Aorta (tissue), 5 donors: ENCODE measurements at regions not wholly inside any gene's neighbourhood (a gene's known extent, or its start where the extent isn't known, plus 50 kb on each side); places are given as distances from the start of the nearest gene placed in this dataset.

Source experiments
- ATAC-seq: fragments of 200-7000 bp; cut with Tn5 transposase; one replicate; pipeline ENCODE4 v1.9.1; 2022; ENCODE audit warnings: moderate library complexity; ENCODE audit not compliant: low FRiP score
- DNase-seq, 2 donors: peaks; one replicate each; pipeline ENCODE4 v3.0.0-alpha.2; 2020
- H3K27ac ChIP-seq, 2 donors: one replicate each; pipeline ENCODE4 v1.5.1; 2013; ENCODE audit warnings: low read length in 2 of 2, mild to moderate bottlenecking in 2 of 2, moderate library complexity in 2 of 2, control low read depth in 1 of 2, inconsistent platforms in 1 of 2, low read depth in 1 of 2
- H3K27me3 ChIP-seq, 2 donors: one replicate each; pipeline ENCODE4 v1.6.1; 2013; ENCODE audit warnings: control low read depth in 1 of 2, low read length in 1 of 2, mild to moderate bottlenecking in 1 of 2, moderate library complexity in 1 of 2; ENCODE audit not compliant: insufficient read depth in 2 of 2, control insufficient read depth in 1 of 2
- H3K36me3 ChIP-seq, 2 donors: one replicate each; pipeline ENCODE4 v1.6.1; 2013; ENCODE audit warnings: control low read depth in 1 of 2, low read length in 1 of 2, mild to moderate bottlenecking in 1 of 2; ENCODE audit not compliant: insufficient read depth in 2 of 2, control insufficient read depth in 1 of 2
- H3K4me1 ChIP-seq, 2 donors: one replicate each; pipeline ENCODE4 v1.6.1; 2013; ENCODE audit warnings: low read length in 2 of 2, control low read depth in 1 of 2, mild to moderate bottlenecking in 1 of 2, moderate library complexity in 1 of 2; ENCODE audit not compliant: insufficient read depth in 2 of 2, control insufficient read depth in 1 of 2
- H3K4me3 ChIP-seq, 2 donors: one replicate each; pipeline ENCODE4 v1.5.1; 2013; ENCODE audit warnings: low read length in 2 of 2, control low read depth in 1 of 2, mild to moderate bottlenecking in 1 of 2
- H3K9me3 ChIP-seq: one replicate; pipeline ENCODE4 v1.6.1; 2013; ENCODE audit warnings: mild to moderate bottlenecking, low read length; ENCODE audit not compliant: control insufficient read depth
- WGBS, 2 donors: extraction: QIAGEN DNeasy Blood & Tissue Kit; methylation state at CpG; one replicate each; pipeline ENCODE4 v1.1.7; 2013; 5-methylcytosine and 5-hydroxymethylcytosine counted together
- intact Hi-C, 2 donors: fragments of 100-400 bp; cut with DNase I; formaldehyde crosslinking; loops; one replicate each; pipeline versions ENCODE4 v1.14.2 to v1.15.0; 2022
- donor health status: healthy with polysubstance abuse.
- donor health status: Bipolar disorder and iron deficiency.
- donor health status: DM: no; HTN: no; CAD: no.
- donor health status: DM: no; HTN: no; CAD: no.
- donor health status: DM: yes; HTN: yes; CAD: no.

DNA sequence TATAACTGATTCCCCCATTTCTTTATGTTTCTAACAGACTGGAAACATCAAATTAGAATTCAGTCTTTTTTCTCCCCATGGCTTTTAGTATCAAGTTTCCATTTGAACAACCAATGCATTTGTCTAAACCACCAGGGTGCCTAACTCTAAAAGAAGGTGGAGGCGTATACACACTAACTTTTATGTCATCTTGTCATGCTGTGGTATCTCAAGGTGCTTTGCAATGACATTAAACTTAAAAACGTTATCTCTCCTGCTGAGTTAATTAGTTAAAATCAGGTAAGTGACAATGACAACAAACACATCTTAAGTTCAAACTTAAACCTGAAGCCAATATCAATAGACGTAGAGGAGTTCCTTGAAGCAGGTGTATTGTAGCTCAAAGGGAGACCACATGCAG, 1001.7 kb downstream of the PCDH17 start:
- ATAC-seq (no peak), DNase-seq (no peak)
- intact Hi-C loops = no loop called here
- no peaks in the 10 kb centered on the region for H3K27me3 ChIP-seq
- WGBS, 2 donors = 78 to 80% methylated on average over 3 of the region's 3 CpGs
- no peak overlapping the region for H3K4me3 ChIP-seq
- no peaks in the 10 kb centered on the region for H3K4me1 ChIP-seq
- H3K36me3 ChIP-seq = no peaks in the 10 kb centered on the region
- H3K9me3 ChIP-seq = no peaks in the 10 kb centered on the region
- no peak overlapping the region for H3K27ac ChIP-seq

DNA sequence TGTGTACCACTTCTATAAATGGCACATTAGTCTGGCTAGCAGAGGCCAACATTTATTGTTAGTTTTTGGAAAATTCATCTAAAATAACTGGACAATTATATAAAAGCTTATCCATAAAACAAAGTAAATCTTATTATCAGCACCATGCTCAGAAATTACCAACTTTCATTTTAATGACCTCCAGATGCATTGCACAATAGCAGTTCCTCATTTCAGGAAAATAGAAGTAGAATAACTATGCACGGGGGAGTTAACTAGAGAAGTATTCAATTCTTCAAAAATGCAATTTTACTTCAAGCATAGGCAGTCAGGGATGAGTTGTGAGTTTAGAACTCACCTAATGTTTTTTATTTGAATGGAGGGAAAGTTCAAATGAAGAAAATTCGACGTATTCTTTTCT, 1023.5 kb downstream of the PCDH17 start:
- DNase-seq = no peak
- WGBS, 2 donors = 76 to 79% methylated on average over 3 of the region's 3 CpGs
- intact Hi-C loops = no loop called here
- Histone ChIP-seq H3K36me3 (no peaks in the 10 kb centered on the region), H3K4me3 (no peak overlapping the region), H3K9me3 (no peaks in the 10 kb centered on the region), H3K27me3 (no peaks in the 10 kb centered on the region), H3K27ac (no peak overlapping the region), H3K4me1 (no peaks in the 10 kb centered on the region)
- ATAC-seq = peak; percentile 30

DNA sequence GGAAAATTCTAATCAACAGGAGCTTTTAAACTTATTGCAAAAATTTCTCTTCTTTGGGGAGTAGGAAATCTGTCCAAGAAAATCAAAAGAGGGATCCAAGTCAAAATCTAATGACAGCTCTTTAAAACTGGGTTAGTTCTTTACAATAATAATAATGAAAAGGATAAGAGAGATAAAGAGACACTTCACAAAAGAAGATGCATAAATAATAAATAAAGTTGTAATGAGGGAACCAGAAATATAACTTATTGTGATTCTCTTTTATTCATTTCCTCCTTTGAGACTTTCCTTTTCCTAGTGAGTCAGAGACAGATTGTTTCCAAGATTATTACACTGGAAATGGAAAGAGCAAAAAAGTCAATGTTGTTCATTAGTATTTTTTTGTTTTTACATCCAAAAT, 1029.3 kb downstream of the PCDH17 start:
- no peaks in the 10 kb centered on the region for H3K36me3 ChIP-seq
- no peaks in the 10 kb centered on the region for H3K4me1 ChIP-seq
- no peaks in the 10 kb centered on the region for H3K27me3 ChIP-seq
- intact Hi-C loops = no loop called here
- no peaks in the 10 kb centered on the region for H3K9me3 ChIP-seq
- DNase-seq (no peak), ATAC-seq (no peak)
- H3K4me3 ChIP-seq = no peak overlapping the region
- no peak overlapping the region for H3K27ac ChIP-seq

DNA sequence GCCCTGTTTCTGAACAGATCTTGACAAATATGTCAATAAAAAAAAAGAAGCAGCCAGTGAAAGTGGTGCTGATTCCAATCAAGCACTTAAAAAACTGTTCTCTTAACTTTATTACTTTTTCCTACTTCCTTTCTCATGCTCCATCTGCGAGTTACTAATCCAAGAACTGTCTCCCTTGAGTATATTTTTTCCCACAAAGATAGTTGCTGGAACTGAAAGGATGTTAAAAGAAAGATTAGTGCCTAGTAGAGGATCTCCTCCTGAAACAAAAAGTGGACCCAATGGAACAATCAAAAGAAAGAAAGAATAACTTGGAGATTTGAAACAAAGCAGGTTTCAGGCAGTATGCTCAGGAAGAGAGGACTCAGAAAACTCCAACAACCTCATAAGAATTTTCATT, 1034.8 kb downstream of the PCDH17 start:
- ATAC-seq (no peak), DNase-seq (no peak)
- intact Hi-C loops = no loop called here
- 6 to 7% methylated on average over 1 of the region's 1 CpG for WGBS, 2 donors
- no peaks in the 10 kb centered on the region for H3K27me3 ChIP-seq
- H3K4me1 ChIP-seq = no peaks in the 10 kb centered on the region
- H3K4me3 ChIP-seq = no peak overlapping the region
- no peaks in the 10 kb centered on the region for H3K9me3 ChIP-seq
- H3K36me3 ChIP-seq = no peaks in the 10 kb centered on the region
- no peak overlapping the region for H3K27ac ChIP-seq

DNA sequence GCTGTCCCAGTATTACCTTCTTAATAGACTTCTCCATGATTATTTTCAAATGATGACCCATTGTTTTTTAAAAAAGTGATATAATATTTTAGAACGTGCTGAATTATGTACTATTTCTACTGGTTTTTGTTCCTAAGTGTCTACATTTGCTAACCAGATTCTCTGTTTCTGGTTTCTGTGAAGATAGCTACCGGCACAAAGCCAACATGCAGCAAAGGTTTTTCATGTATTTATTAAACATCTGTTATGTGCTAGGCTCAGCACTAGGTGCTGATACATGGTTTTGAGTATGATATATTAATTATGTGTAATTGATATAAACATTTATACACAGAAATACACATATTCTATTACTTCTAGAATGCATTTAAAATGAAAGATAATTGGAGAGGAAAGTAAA, 1035.6 kb downstream of the PCDH17 start:
- Histone ChIP-seq H3K9me3 (no peaks in the 10 kb centered on the region), H3K36me3 (no peaks in the 10 kb centered on the region), H3K27ac (no peak overlapping the region), H3K27me3 (no peaks in the 10 kb centered on the region), H3K4me3 (no peak overlapping the region), H3K4me1 (no peaks in the 10 kb centered on the region)
- DNase-seq = no peak
- 62 to 69% methylated on average over 2 of the region's 2 CpGs for WGBS, 2 donors
- intact Hi-C loops = no loop called here
- ATAC-seq = no peak

DNA sequence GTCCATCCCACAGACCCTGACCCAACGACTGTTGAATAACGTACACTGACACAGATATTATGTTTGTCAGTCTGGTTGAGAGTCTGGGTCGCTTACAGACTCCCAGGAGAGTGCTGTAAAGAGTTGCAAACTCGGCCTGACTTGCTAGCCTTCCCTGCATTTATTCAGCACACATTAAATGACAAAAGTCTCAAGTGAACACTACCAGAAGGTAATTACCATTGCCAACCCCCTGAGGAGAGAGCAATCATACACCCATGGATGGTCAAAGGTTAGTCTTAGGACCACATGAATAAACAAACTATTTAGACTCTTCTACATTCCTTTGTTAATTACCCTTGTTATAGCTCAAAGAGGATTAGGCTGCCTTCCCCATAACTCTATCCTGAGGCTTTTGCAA, 1048.6 kb downstream of the PCDH17 start:
- 23 to 26% methylated on average over 4 of the region's 4 CpGs for WGBS, 2 donors
- Histone ChIP-seq H3K27me3 (no peaks in the 10 kb centered on the region), H3K36me3 (no peaks in the 10 kb centered on the region), H3K9me3 (no peaks in the 10 kb centered on the region), H3K4me1 (no peaks in the 10 kb centered on the region), H3K4me3 (no peak overlapping the region), H3K27ac (no peak overlapping the region)
- intact Hi-C loops = no loop called here
- ATAC-seq (no peak), DNase-seq (no peak)

DNA sequence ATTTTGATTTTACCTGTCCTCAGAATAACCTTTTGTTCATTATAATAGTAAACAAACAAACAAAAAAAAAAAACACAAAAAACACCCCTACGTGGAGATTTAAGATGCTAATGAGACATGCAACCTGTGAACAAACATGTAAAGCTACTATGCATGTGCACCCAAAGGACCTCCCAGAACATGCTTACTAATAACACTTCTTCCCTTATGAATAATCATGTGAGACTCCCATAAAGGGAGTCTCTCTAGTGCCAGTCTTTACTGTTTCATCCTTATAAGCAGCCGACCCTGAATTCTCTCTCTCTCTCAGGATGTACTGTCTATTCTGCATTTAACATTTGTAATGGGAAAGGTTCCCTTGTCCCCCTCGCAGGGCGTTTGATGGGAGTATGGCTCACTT, 1051.1 kb downstream of the PCDH17 start:
- H3K4me1 ChIP-seq = no peaks in the 10 kb centered on the region
- DNase-seq (no peak), ATAC-seq (no peak)
- H3K9me3 ChIP-seq = no peaks in the 10 kb centered on the region
- no peak overlapping the region for H3K27ac ChIP-seq
- H3K36me3 ChIP-seq = no peaks in the 10 kb centered on the region
- H3K27me3 ChIP-seq = no peaks in the 10 kb centered on the region
- no peak overlapping the region for H3K4me3 ChIP-seq
- 83 to 93% methylated on average over 4 of the region's 4 CpGs for WGBS, 2 donors
- intact Hi-C loops = no loop called here

DNA sequence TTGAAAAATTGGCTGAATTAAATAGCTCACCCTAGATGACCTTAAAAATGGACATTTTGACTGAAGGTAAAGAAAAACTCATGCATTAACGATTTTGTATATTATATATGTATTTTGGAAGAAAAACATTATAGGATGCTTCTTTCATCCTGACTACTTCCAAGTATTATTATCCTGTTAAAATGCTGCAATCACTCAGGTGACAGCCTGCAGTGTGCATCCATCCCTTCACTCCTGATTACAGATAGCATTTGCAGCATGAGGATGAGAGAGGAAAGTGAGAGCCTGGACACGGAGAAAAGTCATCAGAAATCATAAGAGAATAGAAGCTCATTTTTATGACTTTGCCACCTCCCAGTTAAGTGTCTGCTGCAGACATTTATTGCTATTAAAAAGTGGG, 1055.6 kb downstream of the PCDH17 start:
- ATAC-seq (no peak), DNase-seq (no peak)
- H3K36me3 ChIP-seq = no peaks in the 10 kb centered on the region
- no peak overlapping the region for H3K4me3 ChIP-seq
- H3K27me3 ChIP-seq = no peaks in the 10 kb centered on the region
- no peak overlapping the region for H3K27ac ChIP-seq
- 54 to 62% methylated on average over 2 of the region's 2 CpGs for WGBS, 2 donors
- H3K4me1 ChIP-seq = no peaks in the 10 kb centered on the region
- intact Hi-C loops = no loop called here
- no peaks in the 10 kb centered on the region for H3K9me3 ChIP-seq

DNA sequence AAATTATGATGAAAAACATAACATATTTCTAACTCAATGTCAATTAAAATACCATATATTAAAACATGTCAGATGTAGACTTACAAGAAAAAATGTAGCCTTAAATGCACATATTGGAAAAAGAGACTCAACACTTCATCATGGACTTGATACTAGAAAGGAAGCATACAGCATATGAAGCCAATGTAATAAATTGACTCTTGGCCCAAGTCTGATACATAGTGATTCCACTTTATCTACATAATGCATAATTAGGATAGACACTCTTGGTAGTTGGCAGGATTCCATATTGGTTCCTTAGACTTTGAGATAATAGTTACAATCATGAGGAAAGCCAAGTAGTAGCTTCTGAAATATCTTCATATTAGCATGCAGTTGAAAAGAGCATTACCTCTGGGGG, 1067.0 kb downstream of the PCDH17 start:
- Histone ChIP-seq H3K36me3 (no peaks in the 10 kb centered on the region), H3K4me3 (no peak overlapping the region), H3K4me1 (no peaks in the 10 kb centered on the region), H3K27me3 (no peaks in the 10 kb centered on the region), H3K9me3 (peaks cover 2% of the 10 kb centered on the region), H3K27ac (no peak overlapping the region)
- ATAC-seq = no peak
- DNase-seq = no peak
- intact Hi-C loops = no loop called here

DNA sequence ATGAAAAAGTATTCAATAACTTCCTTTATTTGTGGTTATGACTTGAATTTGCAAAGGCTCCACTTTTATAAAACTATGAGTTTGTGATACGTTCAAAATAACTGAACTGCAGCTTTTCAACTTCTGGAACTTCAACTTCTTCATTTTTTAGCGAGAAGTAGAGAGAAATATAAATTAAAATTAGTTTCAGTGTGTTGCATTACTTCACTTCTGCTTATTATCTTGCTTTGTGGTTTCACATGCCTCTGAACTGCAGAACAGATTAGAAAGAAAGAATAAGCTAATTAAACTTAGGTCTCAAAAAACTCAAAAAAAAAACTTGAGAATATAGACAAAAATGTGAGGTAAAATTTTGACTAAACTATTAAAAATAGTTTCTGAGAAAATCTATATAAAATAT, 1073.4 kb downstream of the PCDH17 start:
- Histone ChIP-seq H3K36me3 (no peaks in the 10 kb centered on the region), H3K9me3 (peaks cover 1% of the 10 kb centered on the region), H3K4me1 (no peaks in the 10 kb centered on the region), H3K4me3 (no peak overlapping the region), H3K27ac (no peak overlapping the region), H3K27me3 (no peaks in the 10 kb centered on the region)
- intact Hi-C loops = no loop called here
- WGBS, 2 donors = 58 to 61% methylated on average over 2 of the region's 2 CpGs
- DNase-seq = no peak
- ATAC-seq = no peak
